OCI-LY3 (cell line): ENCODE measurements at regions not wholly inside any gene's neighbourhood (a gene's known extent, or its start where the extent isn't known, plus 50 kb on each side); places are given as distances from the start of the nearest gene placed in this dataset.
A peak's percentile ranks its signal among the peaks of the same experiment; 100 is the strongest.

Experiments used
- H2AFZ ChIP-seq: fragments of 200-600, 300-600 bp; shearing (Covaris generic); 2 replicates; pipeline ENCODE4 v1.6.0; 2014; ENCODE audit warnings: antibody characterized with exemption, low read depth, low read length
- H3K27ac ChIP-seq: fragments of 200-600, 300-600 bp; sonication (generic); 2 replicates; pipeline ENCODE4 v1.5.1; 2014; ENCODE audit warnings: mild to moderate bottlenecking, low read length, moderate library complexity, mixed read lengths
- H3K27me3 ChIP-seq: fragments of 200-600, 300-600 bp; sonication (generic); 2 replicates; pipeline ENCODE4 v1.6.1; 2014; ENCODE audit warnings: low read depth, low read length, mixed read lengths
- H3K36me3 ChIP-seq: fragments of 200-600, 300-600 bp; sonication (generic); replicated peaks from 2 replicates; pipeline ENCODE3; 2014; ENCODE audit warnings: low read depth, low read length, mixed read lengths
- H3K4me1 ChIP-seq: fragments of 300-600, 200-600 bp; sonication (generic); 2 replicates; pipeline ENCODE4 v1.6.1; 2014; ENCODE audit warnings: low read length, mixed read lengths
- H3K4me2 ChIP-seq: fragments of 200-600, 300-600 bp; sonication (generic); 2 replicates; pipeline ENCODE4 v1.6.1; 2014; ENCODE audit warnings: low read length, mixed read lengths
- H3K4me3 ChIP-seq: fragments of 300-600, 200-600 bp; sonication (generic); 2 replicates; pipeline ENCODE4 v1.5.1; 2014; ENCODE audit warnings: antibody characterized with exemption, mild to moderate bottlenecking, low read length, moderate library complexity
- H3K79me2 ChIP-seq: fragments of 300-600, 200-600 bp; shearing (Covaris generic); 2 replicates; pipeline ENCODE4 v1.6.1; 2014; ENCODE audit warnings: mild to moderate bottlenecking, low read length, mixed read lengths
- H3K9ac ChIP-seq: fragments of 300-600, 200-600 bp; shearing (Covaris generic); 2 replicates; pipeline ENCODE4 v1.6.0; 2014; ENCODE audit warnings: mild to moderate bottlenecking, low read length, moderate library complexity
- H3K9me3 ChIP-seq: fragments of 200-600, 300-600 bp; shearing (Covaris generic); 2 replicates; pipeline ENCODE4 v1.6.1; 2014; ENCODE audit warnings: low read length, mixed read lengths; ENCODE audit not compliant: insufficient read depth
- H4K20me1 ChIP-seq: fragments of 200-600, 300-600 bp; sonication (generic); 2 replicates; pipeline ENCODE4 v1.6.1; 2016; ENCODE audit warnings: low read length, mixed read lengths; ENCODE audit not compliant: insufficient read depth
- CTCF ChIP-seq: fragments of 200-600, 300-600 bp; sonication (generic); IDR thresholded peaks from 2 replicates; pipeline ENCODE4 v1.5.1; 2014; ENCODE audit warnings: antibody characterized with exemption, low read length, low read depth
- EZH2phosphoT487 ChIP-seq: fragments of 200-600 bp; shearing (Covaris generic); IDR thresholded peaks from 2 replicates; pipeline ENCODE4 v1.6.1; 2018; ENCODE audit warnings: antibody characterized with exemption, mixed run types, low read depth

GRCh38 chr6:144778056-144778455, 492.9 kb downstream of the UTRN start:
- no peak for TF ChIP-seq CTCF
- no peak for TF ChIP-seq EZH2phosphoT487
- Histone ChIP-seq H3K79me2 (no peaks in the 10 kb centered on the region), H2AFZ (no peak overlapping the region), H3K4me1 (no peaks in the 10 kb centered on the region), H3K4me3 (no peak overlapping the region), H3K27ac (no peak overlapping the region), H4K20me1 (no peaks in the 10 kb centered on the region), H3K36me3 (no peaks in the 10 kb centered on the region), H3K4me2 (no peak overlapping the region), H3K9me3 (no peaks in the 10 kb centered on the region), H3K27me3 (no peaks in the 10 kb centered on the region), H3K9ac (no peak overlapping the region)

- no peak overlapping the region for H3K9ac ChIP-seq
- no peaks in the 10 kb centered on the region for H3K79me2 ChIP-seq
- no peaks in the 10 kb centered on the region for H3K36me3 ChIP-seq
- no peak overlapping the region for H3K4me2 ChIP-seq
- no peak overlapping the region for H2AFZ ChIP-seq
- no peak overlapping the region for H3K27ac ChIP-seq
- no peaks in the 10 kb centered on the region for H3K4me1 ChIP-seq
- H3K9me3 ChIP-seq, result no peaks in the 10 kb centered on the region
- no peaks in the 10 kb centered on the region for H4K20me1 ChIP-seq
- TF ChIP-seq EZH2phosphoT487 (no peak), CTCF (peak; percentile 28; the same call in 1 of the 2 replicates)
- no peaks in the 10 kb centered on the region for H3K27me3 ChIP-seq
- H3K4me3 ChIP-seq, result no peak overlapping the region
These were observed 493.8 kb downstream of the UTRN start for GRCh38 chr6:144778773-144779492.

DNA sequence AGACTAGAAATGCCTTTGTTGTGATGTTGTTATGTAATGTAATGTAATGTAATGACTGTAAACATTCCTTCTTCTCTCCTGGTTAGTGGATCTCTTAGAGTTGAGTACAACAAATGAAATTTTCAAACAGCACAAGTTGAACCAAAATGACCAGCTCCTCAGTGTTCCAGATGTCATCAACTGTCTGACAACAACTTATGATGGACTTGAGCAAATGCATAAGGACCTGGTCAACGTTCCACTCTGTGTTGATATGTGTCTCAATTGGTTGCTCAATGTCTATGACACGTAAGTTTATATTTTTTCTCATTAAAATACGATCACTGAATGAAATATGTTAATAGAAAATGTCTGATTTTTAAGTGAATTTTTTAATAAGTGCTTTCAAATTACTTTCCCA, 496.7 kb downstream of the UTRN start:
- no peak overlapping the region for H2AFZ ChIP-seq
- H3K36me3 ChIP-seq, result no peaks in the 10 kb centered on the region
- H3K4me1 ChIP-seq, result no peaks in the 10 kb centered on the region
- H4K20me1 ChIP-seq, result no peaks in the 10 kb centered on the region
- H3K79me2 ChIP-seq, result no peaks in the 10 kb centered on the region
- TF ChIP-seq EZH2phosphoT487 (no peak), CTCF (no peak)
- no peak overlapping the region for H3K4me2 ChIP-seq
- H3K9me3 ChIP-seq, result no peaks in the 10 kb centered on the region
- H3K27me3 ChIP-seq, result no peaks in the 10 kb centered on the region
- H3K9ac ChIP-seq, result no peak overlapping the region
- no peak overlapping the region for H3K4me3 ChIP-seq
- H3K27ac ChIP-seq, result no peak overlapping the region

DNA sequence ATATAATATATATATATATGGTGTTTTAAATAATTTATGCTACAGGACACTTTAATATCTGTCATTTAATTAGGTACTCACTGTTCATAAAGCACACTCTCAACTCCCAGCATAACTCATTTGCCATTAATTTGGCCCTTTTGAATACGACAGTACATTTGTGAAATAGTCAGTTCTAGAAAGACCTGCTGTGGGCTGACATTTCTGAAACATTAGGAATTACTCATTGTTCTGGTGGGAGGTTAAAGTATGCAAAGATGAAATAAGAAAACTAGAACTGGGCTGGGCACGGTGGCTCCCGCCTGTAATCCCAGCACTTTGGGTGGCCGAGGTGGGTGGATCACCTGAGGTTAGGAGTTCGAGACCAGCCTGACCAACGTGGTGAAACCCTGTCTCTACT, 497.5 kb downstream of the UTRN start:
- Histone ChIP-seq H3K27ac (no peak overlapping the region), H3K4me1 (no peaks in the 10 kb centered on the region), H3K36me3 (no peaks in the 10 kb centered on the region), H2AFZ (no peak overlapping the region), H3K9me3 (no peaks in the 10 kb centered on the region), H3K4me2 (no peak overlapping the region), H3K4me3 (no peak overlapping the region), H3K79me2 (no peaks in the 10 kb centered on the region), H3K27me3 (no peaks in the 10 kb centered on the region), H3K9ac (no peak overlapping the region), H4K20me1 (no peaks in the 10 kb centered on the region)
- TF ChIP-seq EZH2phosphoT487 (no peak), CTCF (no peak)
